Breast epithelium (tissue), 4 donors: ENCODE measurements at regions not wholly inside any gene's neighbourhood (a gene's known extent, or its start where the extent isn't known, plus 50 kb on each side); places are given as distances from the start of the nearest gene placed in this dataset.
A peak's percentile ranks its signal among the peaks of the same experiment; 100 is the strongest.

Experiments
- DNase-seq, 2 donors: peaks; one replicate each; pipeline ENCODE4 v3.0.0-alpha.2; 2019; ENCODE audit warnings: low spot score in 2 of 2
- H3K27ac ChIP-seq, 2 donors: fragments of 200-600 bp; sonication (generic) in 1 of 2; one replicate each; pipeline ENCODE4 v1.5.1; 2016 to 2019; ENCODE audit warnings: mild to moderate bottlenecking in 1 of 2
- H3K27me3 ChIP-seq, 2 donors: fragments of 200-600 bp; sonication (generic) in 1 of 2; one replicate each; pipeline versions ENCODE4 v1.5.1 to v1.6.0; 2017 to 2019; ENCODE audit warnings: control low read depth in 1 of 2, mild to moderate bottlenecking in 1 of 2
- H3K36me3 ChIP-seq: fragments of 200-600 bp; one replicate; pipeline ENCODE4 v1.5.1; 2019
- H3K4me1 ChIP-seq, 2 donors: fragments of 200-600 bp; sonication (generic); one replicate each; pipeline ENCODE4 v1.5.1; 2016 to 2019; ENCODE audit warnings: control low read depth in 1 of 2
- H3K4me3 ChIP-seq, 3 donors: fragments of 200-600 bp; sonication (generic); 1 replicate in 2 of 3; 2 replicates in 1 of 3; pipeline ENCODE4 v1.5.1; 2016 to 2019; ENCODE audit warnings: mild to moderate bottlenecking in 3 of 3, moderate library complexity in 2 of 3
- H3K9me3 ChIP-seq, 2 donors: fragments of 200-600 bp; sonication (generic) in 1 of 2; one replicate each; pipeline ENCODE4 v1.5.1; 2016 to 2019; ENCODE audit warnings: control low read depth in 1 of 2
- CTCF ChIP-seq, 3 donors: fragments of 450-650 bp; IDR thresholded peaks; one replicate each; pipeline ENCODE4 v1.5.1; 2016 to 2017; ENCODE audit warnings: antibody characterized with exemption in 3 of 3, mild to moderate bottlenecking in 3 of 3, moderate library complexity in 3 of 3
- POLR2A ChIP-seq: fragments of 450-650 bp; IDR thresholded peaks from one replicate; pipeline ENCODE4 v1.6.1; 2016; ENCODE audit warnings: antibody characterized with exemption, mild to moderate bottlenecking, moderate library complexity
- POLR2AphosphoS5 ChIP-seq, 3 donors: sonication (generic); formaldehyde crosslinking; IDR thresholded peaks; one replicate each; pipeline ENCODE4 v1.6.1; 2017; ENCODE audit warnings: antibody characterized with exemption in 3 of 3
- intact Hi-C: fragments of 100-400 bp; cut with DNase I; formaldehyde crosslinking; loops from one replicate; pipeline ENCODE4 v1.15.1; 2023; ENCODE audit warnings: low total_unique reads

- no peak for TF ChIP-seq POLR2A
- Histone ChIP-seq H3K27me3 (no peaks in the 10 kb centered on the region), H3K4me3 (no peak overlapping the region), H3K36me3 (no peaks in the 10 kb centered on the region), H3K4me1 (no peaks in the 10 kb centered on the region), H3K9me3 (no peaks in the 10 kb centered on the region), H3K27ac (no peak overlapping the region)
- no peak for DNase-seq
- intact Hi-C loops, result no loop called here
Observed at GRCh38 chr9:88936132-88936531, 55.1 kb upstream of the S1PR3 start.

- Histone ChIP-seq H3K36me3 (no peaks in the 10 kb centered on the region), H3K27ac (peak overlapping the region in 1 of 2 donors; percentile 38), H3K4me1 (no peaks in the 10 kb centered on the region), H3K4me3 (no peak overlapping the region), H3K9me3 (no peaks in the 10 kb centered on the region), H3K27me3 (no peaks in the 10 kb centered on the region)
- intact Hi-C loops, result no loop called here
- TF ChIP-seq POLR2A (no peak), POLR2AphosphoS5 (IDR thresholded peaks at IDR 0.05) (no peak), CTCF (IDR thresholded peaks at IDR 0.05) (no peak)
- DNase-seq, result peak in 1 of 2 donors; percentile 26
Observed at GRCh38 chr9:88936668-88937067, 54.6 kb upstream of the S1PR3 start.

- TF ChIP-seq CTCF (IDR thresholded peaks at IDR 0.05) (no peak), POLR2A (no peak), POLR2AphosphoS5 (IDR thresholded peaks at IDR 0.05) (no peak)
- Histone ChIP-seq H3K9me3 (no peaks in the 10 kb centered on the region), H3K4me1 (no peaks in the 10 kb centered on the region), H3K27ac (peak overlapping the region in 1 of 2 donors; percentile 38), H3K4me3 (no peak overlapping the region), H3K36me3 (no peaks in the 10 kb centered on the region), H3K27me3 (no peaks in the 10 kb centered on the region)
- DNase-seq, result no peak
- intact Hi-C loops, result no loop called here
Observed at GRCh38 chr9:88937248-88937647, 54.0 kb upstream of the S1PR3 start.

GRCh38 chr9:88938189-88938588, 53.1 kb upstream of the S1PR3 start:
- no peak for DNase-seq
- no peaks in the 10 kb centered on the region for H3K9me3 ChIP-seq
- H3K36me3 ChIP-seq, result no peaks in the 10 kb centered on the region
- no peak overlapping the region for H3K27ac ChIP-seq
- H3K27me3 ChIP-seq, result no peaks in the 10 kb centered on the region
- no peak for TF ChIP-seq POLR2AphosphoS5 (IDR thresholded peaks at IDR 0.05)
- TF ChIP-seq CTCF (IDR thresholded peaks at IDR 0.05), result no peak
- TF ChIP-seq POLR2A, result no peak
- intact Hi-C loops, result no loop called here
- H3K4me3 ChIP-seq, result no peak overlapping the region
- H3K4me1 ChIP-seq, result no peaks in the 10 kb centered on the region
